ENCODE measurements at regions not wholly inside any gene's neighbourhood (a gene's known extent, or its start where the extent isn't known, plus 50 kb on each side); places are given as distances from the start of the nearest gene placed in this dataset.

- Histone ChIP-seq H3K27ac (ENCODE audit: low read depth in 2 of 2, low read length in 2 of 2) (peak overlapping the region in 1 of 2 donors; percentile 8), H3K36me3 (ENCODE audit: control insufficient read depth in 2 of 3, insufficient read depth in 3 of 3, low read length in 3 of 3) (no peaks in the 10 kb centered on the region), H3K4me1 (ENCODE audit: control insufficient read depth in 2 of 3, insufficient read depth in 2 of 3, low read depth in 1 of 3, low read length in 3 of 3) (peaks cover 0 to 6% (median 2%) of the 10 kb centered on the region in 3 donors), H3K9me3 (ENCODE audit: control insufficient read depth in 2 of 3, insufficient read depth in 1 of 3, low read length in 3 of 3) (no peaks in the 10 kb centered on the region), H3K9ac (ENCODE audit: low read length in 3 of 3) (no peak overlapping the region), H3K4me3 (ENCODE audit: low read length in 3 of 3) (no peak overlapping the region), H3K27me3 (ENCODE audit: control insufficient read depth, insufficient read depth, low read length) (no peaks in the 10 kb centered on the region)
- DNase-seq (peak in 4 of 5 donors; percentile 60 to 91 (median 84)), FAIRE-seq (no peak)
- TF ChIP-seq CTCF (IDR thresholded peaks at IDR 0.05; ENCODE audit: borderline replicate concordance, extremely low read depth, insufficient read depth): no peak
- intact Hi-C loops (cut with DNase I): no loop called here
Observed at GRCh38 chr14:84403585-84403984, 1126.4 kb upstream of the FLRT2 start.

- Histone ChIP-seq H3K27me3 (ENCODE audit: control insufficient read depth, insufficient read depth, low read length) (no peaks in the 10 kb centered on the region), H3K4me3 (ENCODE audit: low read length in 3 of 3) (no peak overlapping the region), H3K27ac (ENCODE audit: low read depth in 2 of 2, low read length in 2 of 2) (peak overlapping the region in 1 of 2 donors; percentile 8), H3K36me3 (ENCODE audit: control insufficient read depth in 2 of 3, insufficient read depth in 3 of 3, low read length in 3 of 3) (no peaks in the 10 kb centered on the region), H3K9ac (ENCODE audit: low read length in 3 of 3) (no peak overlapping the region), H3K4me1 (ENCODE audit: control insufficient read depth in 2 of 3, insufficient read depth in 2 of 3, low read depth in 1 of 3, low read length in 3 of 3) (peaks cover 0 to 6% (median 2%) of the 10 kb centered on the region in 3 donors), H3K9me3 (ENCODE audit: control insufficient read depth in 2 of 3, insufficient read depth in 1 of 3, low read length in 3 of 3) (no peaks in the 10 kb centered on the region)
- intact Hi-C loops (cut with DNase I): no loop called here
- TF ChIP-seq CTCF (IDR thresholded peaks at IDR 0.05; ENCODE audit: borderline replicate concordance, extremely low read depth, insufficient read depth): no peak
- FAIRE-seq: no peak
- DNase-seq: peak in 2 of 5 donors; percentile 12 to 23
Observed at GRCh38 chr14:84404246-84404645, 1125.7 kb upstream of the FLRT2 start.

- Histone ChIP-seq H3K9me3 (ENCODE audit: control insufficient read depth in 2 of 3, insufficient read depth in 1 of 3, low read length in 3 of 3) (peaks cover 0 to 3% (median 0%) of the 10 kb centered on the region in 3 donors), H3K36me3 (ENCODE audit: control insufficient read depth in 2 of 3, insufficient read depth in 3 of 3, low read length in 3 of 3) (no peaks in the 10 kb centered on the region), H3K27me3 (ENCODE audit: control insufficient read depth, insufficient read depth, low read length) (no peaks in the 10 kb centered on the region), H3K9ac (ENCODE audit: low read length in 3 of 3) (no peak overlapping the region), H3K4me1 (ENCODE audit: control insufficient read depth in 2 of 3, insufficient read depth in 2 of 3, low read depth in 1 of 3, low read length in 3 of 3) (no peaks in the 10 kb centered on the region), H3K4me3 (ENCODE audit: low read length in 3 of 3) (no peak overlapping the region), H3K27ac (ENCODE audit: low read depth in 2 of 2, low read length in 2 of 2) (no peak overlapping the region)
- DNase-seq (no peak), FAIRE-seq (no peak)
- intact Hi-C loops (cut with DNase I): no loop called here
- TF ChIP-seq CTCF (IDR thresholded peaks at IDR 0.05; ENCODE audit: borderline replicate concordance, extremely low read depth, insufficient read depth): no peak
Observed at GRCh38 chr14:84409435-84409834, 1120.5 kb upstream of the FLRT2 start.

GRCh38 chr14:84410344-84410743 lies 1119.6 kb upstream of the FLRT2 start:
- H3K9me3 ChIP-seq (ENCODE audit: control insufficient read depth in 2 of 3, insufficient read depth in 1 of 3, low read length in 3 of 3): peaks cover 0 to 3% (median 0%) of the 10 kb centered on the region in 3 donors
- no peak for FAIRE-seq
- H3K36me3 ChIP-seq (ENCODE audit: control insufficient read depth in 2 of 3, insufficient read depth in 3 of 3, low read length in 3 of 3): no peaks in the 10 kb centered on the region
- no peak for TF ChIP-seq CTCF (IDR thresholded peaks at IDR 0.05; ENCODE audit: borderline replicate concordance, extremely low read depth, insufficient read depth)
- no peaks in the 10 kb centered on the region for H3K27me3 ChIP-seq (ENCODE audit: control insufficient read depth, insufficient read depth, low read length)
- H3K9ac ChIP-seq (ENCODE audit: low read length in 3 of 3): no peak overlapping the region
- H3K4me1 ChIP-seq (ENCODE audit: control insufficient read depth in 2 of 3, insufficient read depth in 2 of 3, low read depth in 1 of 3, low read length in 3 of 3): no peaks in the 10 kb centered on the region
- no peak overlapping the region for H3K27ac ChIP-seq (ENCODE audit: low read depth in 2 of 2, low read length in 2 of 2)
- intact Hi-C loops (cut with DNase I): no loop called here
- no peak overlapping the region for H3K4me3 ChIP-seq (ENCODE audit: low read length in 3 of 3)
- no peak for DNase-seq

Measured in kidney (tissue), 13 donors.